Keratinocyte (primary cell): ENCODE measurements at regions not wholly inside any gene's neighbourhood (a gene's known extent, or its start where the extent isn't known, plus 50 kb on each side); places are given as distances from the start of the nearest gene placed in this dataset.

Experiments
- DNase-seq: peaks from one replicate; pipeline ENCODE4 v3.0.0-alpha.2; 2011; ENCODE audit warnings: low read depth, missing footprints, low spot score
- FAIRE-seq: peaks from 2 replicates; lab custom pipeline; 2011; peaks lifted over from hg19 to GRCh38; lab: Jason Lieb, UNC
- H2AFZ ChIP-seq: 2 replicates; pipeline ENCODE4 v1.6.0; 2012; ENCODE audit warnings: low read length, control low read depth, inconsistent platforms; ENCODE audit not compliant: control insufficient read depth
- H3K27ac ChIP-seq: 2 replicates; pipeline ENCODE4 v1.5.1; 2011; ENCODE audit warnings: low read length; ENCODE audit not compliant: control insufficient read depth, insufficient read depth
- H3K27me3 ChIP-seq: 3 replicates; pipeline ENCODE4 v1.6.0; 2011; ENCODE audit warnings: low read length; ENCODE audit not compliant: control insufficient read depth, insufficient read depth; ENCODE audit errors: extremely low read depth
- H3K36me3 ChIP-seq, 2 experiments: 2 replicates in 1 of 2; 3 replicates in 1 of 2; pipeline ENCODE4 v1.5.1; 2011; ENCODE audit warnings: low read length in 2 of 2, mild to moderate bottlenecking in 1 of 2; ENCODE audit not compliant: control insufficient read depth in 2 of 2, insufficient read depth in 2 of 2; ENCODE audit errors: extremely low read depth in 1 of 2
- H3K4me1 ChIP-seq: 3 replicates; pipeline ENCODE4 v1.5.1; 2011; ENCODE audit warnings: low read length; ENCODE audit not compliant: control insufficient read depth, insufficient read depth; ENCODE audit errors: extremely low read depth
- H3K4me2 ChIP-seq: 3 replicates; pipeline ENCODE4 v1.6.0; 2011; ENCODE audit warnings: low read depth, low read length; ENCODE audit not compliant: control insufficient read depth, insufficient read depth; ENCODE audit errors: extremely low read depth
- H3K4me3 ChIP-seq, 3 experiments: fragments of 200-600 bp in 1 of 3; sonication (generic) in 1 of 3; 2 replicates in 2 of 3; 3 replicates in 1 of 3; pipeline ENCODE4 v1.5.1; 2011 to 2016; ENCODE audit warnings: low read length in 3 of 3, mild to moderate bottlenecking in 3 of 3, control low read depth in 2 of 3, inconsistent platforms in 1 of 3, low read depth in 1 of 3, mixed read lengths in 1 of 3, mixed run types in 1 of 3, moderate library complexity in 1 of 3; ENCODE audit not compliant: control insufficient read depth in 2 of 3, insufficient read depth in 2 of 3; ENCODE audit errors: extremely low read depth in 1 of 3
- H3K79me2 ChIP-seq: 2 replicates; pipeline ENCODE4 v1.6.0; 2012; ENCODE audit warnings: low read length; ENCODE audit not compliant: control insufficient read depth, insufficient read depth
- H3K9ac ChIP-seq: 3 replicates; pipeline ENCODE4 v1.6.0; 2011; ENCODE audit warnings: low read length; ENCODE audit not compliant: control insufficient read depth, insufficient read depth; ENCODE audit errors: extremely low read depth
- H3K9me1 ChIP-seq: 3 replicates; pipeline ENCODE4 v1.6.0; 2011; ENCODE audit warnings: low read length; ENCODE audit not compliant: control insufficient read depth, insufficient read depth; ENCODE audit errors: extremely low read depth
- H3K9me3 ChIP-seq: 2 replicates; pipeline ENCODE4 v1.5.1; 2012; ENCODE audit warnings: low read depth, low read length; ENCODE audit not compliant: control insufficient read depth
- H4K20me1 ChIP-seq: 3 replicates; pipeline ENCODE4 v1.6.0; 2011; ENCODE audit warnings: low read length; ENCODE audit not compliant: control insufficient read depth, insufficient read depth; ENCODE audit errors: extremely low read depth
- EZH2 ChIP-seq: IDR thresholded peaks from one replicate; pipeline ENCODE4 v1.6.1; 2012; ENCODE audit warnings: inconsistent platforms, mild to moderate bottlenecking, low read length, moderate library complexity
- dilution Hi-C: fragments of 300-500 bp; cut with MboI; formaldehyde crosslinking; loops from one replicate; pipeline ENCODE4 v1.7.0; 2020; ENCODE audit warnings: low sequenced_read_pairs; ENCODE audit not compliant: extremely low pct_ligation_motif_present
- TF ChIP-seq, protein P1 (sequence below), 3 experiments: IDR thresholded peaks in 1 of 3; conservative IDR thresholded peaks in 1 of 3; optimal IDR thresholded peaks in 1 of 3; 2 replicates in 2 of 3; 3 replicates in 1 of 3; pipeline versions ENCODE3 to v1.5.1; 2011; ENCODE audit warnings: low read length in 3 of 3, mild to moderate bottlenecking in 3 of 3, moderate library complexity in 2 of 3, control low read depth in 1 of 3, inconsistent platforms in 1 of 3; ENCODE audit not compliant: insufficient read depth in 2 of 3; ENCODE audit errors: extremely low read depth in 1 of 3

- Histone ChIP-seq H3K4me3 (no peak overlapping the region), H3K9ac (no peak overlapping the region), H3K27me3 (no peaks in the 10 kb centered on the region), H2AFZ (no peak overlapping the region), H3K9me1 (no peaks in the 10 kb centered on the region), H3K9me3 (no peaks in the 10 kb centered on the region), H3K27ac (no peak overlapping the region), H3K79me2 (no peaks in the 10 kb centered on the region), H4K20me1 (no peaks in the 10 kb centered on the region), H3K4me2 (no peak overlapping the region), H3K36me3 (no peaks in the 10 kb centered on the region), H3K4me1 (no peaks in the 10 kb centered on the region)
- TF ChIP-seq, protein P1, sequence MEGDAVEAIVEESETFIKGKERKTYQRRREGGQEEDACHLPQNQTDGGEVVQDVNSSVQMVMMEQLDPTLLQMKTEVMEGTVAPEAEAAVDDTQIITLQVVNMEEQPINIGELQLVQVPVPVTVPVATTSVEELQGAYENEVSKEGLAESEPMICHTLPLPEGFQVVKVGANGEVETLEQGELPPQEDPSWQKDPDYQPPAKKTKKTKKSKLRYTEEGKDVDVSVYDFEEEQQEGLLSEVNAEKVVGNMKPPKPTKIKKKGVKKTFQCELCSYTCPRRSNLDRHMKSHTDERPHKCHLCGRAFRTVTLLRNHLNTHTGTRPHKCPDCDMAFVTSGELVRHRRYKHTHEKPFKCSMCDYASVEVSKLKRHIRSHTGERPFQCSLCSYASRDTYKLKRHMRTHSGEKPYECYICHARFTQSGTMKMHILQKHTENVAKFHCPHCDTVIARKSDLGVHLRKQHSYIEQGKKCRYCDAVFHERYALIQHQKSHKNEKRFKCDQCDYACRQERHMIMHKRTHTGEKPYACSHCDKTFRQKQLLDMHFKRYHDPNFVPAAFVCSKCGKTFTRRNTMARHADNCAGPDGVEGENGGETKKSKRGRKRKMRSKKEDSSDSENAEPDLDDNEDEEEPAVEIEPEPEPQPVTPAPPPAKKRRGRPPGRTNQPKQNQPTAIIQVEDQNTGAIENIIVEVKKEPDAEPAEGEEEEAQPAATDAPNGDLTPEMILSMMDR (optimal IDR thresholded peaks at IDR 0.05 in 1 of 3, IDR thresholded peaks at IDR 0.05 in 1 of 3, conservative IDR thresholded peaks at IDR 0.05 in 1 of 3; ENCODE audit: extremely low read depth in 1 of 3, insufficient read depth in 2 of 3, low read length in 3 of 3), result no peak
- no peak for TF ChIP-seq EZH2
- dilution Hi-C loops, result no loop called here
- no peak for FAIRE-seq
- DNase-seq, result no peak
Measured at GRCh38 chr12:85352016-85352415, 72.0 kb downstream of the ALX1 start.

- FAIRE-seq (no peak), DNase-seq (no peak)
- Histone ChIP-seq H3K27me3 (no peaks in the 10 kb centered on the region), H3K4me3 (no peak overlapping the region), H3K9me3 (no peaks in the 10 kb centered on the region), H3K9ac (no peak overlapping the region), H3K27ac (no peak overlapping the region), H3K4me1 (no peaks in the 10 kb centered on the region), H3K4me2 (no peak overlapping the region), H3K36me3 (no peaks in the 10 kb centered on the region), H4K20me1 (no peaks in the 10 kb centered on the region), H3K79me2 (no peaks in the 10 kb centered on the region), H3K9me1 (no peaks in the 10 kb centered on the region), H2AFZ (no peak overlapping the region)
- dilution Hi-C loops, result no loop called here
- TF ChIP-seq, protein P1 (optimal IDR thresholded peaks at IDR 0.05 in 1 of 3, IDR thresholded peaks at IDR 0.05 in 1 of 3, conservative IDR thresholded peaks at IDR 0.05 in 1 of 3; ENCODE audit: extremely low read depth in 1 of 3, insufficient read depth in 2 of 3, low read length in 3 of 3), result no peak
- TF ChIP-seq EZH2, result no peak
Measured at GRCh38 chr12:85356596-85357385, 76.8 kb downstream of the ALX1 start.
